GM12878 (cell line): ENCODE measurements at regions not wholly inside any gene's neighbourhood (a gene's known extent, or its start where the extent isn't known, plus 50 kb on each side); places are given as distances from the start of the nearest gene placed in this dataset.

Experiments used
- ATAC-seq: fragments of 200-7000 bp; cut with Tn5 transposase; 3 replicates; pipeline ENCODE4 v1.9.1; 2020; ENCODE audit warnings: mild to moderate bottlenecking, moderate library complexity
- BruUV-seq: library from RNA; stranded (reverse); fragments of 400-500 nt; replicated peaks from 2 replicates; lab custom pipeline; 2021; lab: Mats Ljungman, UMichigan
- CTCF ChIA-PET: fragments of 300-600 bp; sonication (Branson Sonifier 250); formaldehyde crosslinking; extraction: SDS; loops from one replicate; lab custom pipeline; 2021; ENCODE audit warnings: inconsistent platforms; lab: Yijun Ruan, JAX
- POLR2A ChIA-PET: fragments of 350-600 bp; formaldehyde crosslinking; extraction: SDS; loops from one replicate; lab custom pipeline; 2021; ENCODE audit warnings: inconsistent platforms; lab: Charles Lee
- RAD21 ChIA-PET: fragments of 300-600 bp; sonication (Branson Sonifier 250); formaldehyde crosslinking; loops from one replicate; lab custom pipeline; 2023; ENCODE audit warnings: antibody characterized with exemption; ENCODE audit not compliant: unreplicated experiment; lab: Charles Lee
- SMC1A ChIA-PET: fragments of 300-600 bp; sonication (Branson Sonifier 250); formaldehyde crosslinking; loops from one replicate; lab custom pipeline; 2023; ENCODE audit not compliant: unreplicated experiment, uncharacterized antibody; lab: Charles Lee
- DNase-seq: peaks from one replicate; pipeline ENCODE4 v3.0.0-alpha.2; 2011; ENCODE audit warnings: low read depth, low spot score
- FAIRE-seq: peaks from 3 replicates; lab custom pipeline; 2011; peaks lifted over from hg19 to GRCh38; lab: Jason Lieb, UNC
- H2AFZ ChIP-seq: 2 replicates; pipeline ENCODE4 v1.6.0; 2011; ENCODE audit warnings: low read depth, low read length, control low read depth; ENCODE audit not compliant: control insufficient read depth
- H3K27ac ChIP-seq: 2 replicates; pipeline ENCODE4 v1.5.1; 2011; ENCODE audit warnings: control low read depth; ENCODE audit not compliant: control insufficient read depth, insufficient read depth
- H3K27me3 ChIP-seq, 2 experiments: replicated peaks in 1 of 2; 2 replicates each; pipeline versions ENCODE4 v1.6.0 to v1.6.1; 2011; ENCODE audit warnings: low read length in 1 of 2; ENCODE audit not compliant: control insufficient read depth in 2 of 2, insufficient read depth in 2 of 2
- H3K36me3 ChIP-seq, 2 experiments: 2 replicates each; pipeline ENCODE4 v1.5.1; 2011; ENCODE audit warnings: low read length in 1 of 2; ENCODE audit not compliant: control insufficient read depth in 2 of 2, insufficient read depth in 2 of 2
- H3K4me1 ChIP-seq: 2 replicates; pipeline ENCODE4 v1.6.1; 2011; ENCODE audit warnings: mild to moderate bottlenecking, low read length, moderate library complexity, mixed read lengths; ENCODE audit not compliant: control insufficient read depth, insufficient read depth
- H3K4me2 ChIP-seq: 2 replicates; pipeline ENCODE4 v1.6.0; 2011; ENCODE audit warnings: control low read depth; ENCODE audit not compliant: control insufficient read depth, insufficient read depth
- H3K4me3 ChIP-seq: fragments of 200-600 bp; sonication (generic); 2 replicates; pipeline ENCODE4 v1.5.1; 2016
- H3K79me2 ChIP-seq: 2 replicates; pipeline ENCODE4 v1.6.0; 2011; ENCODE audit warnings: low read length; ENCODE audit not compliant: control insufficient read depth, insufficient read depth
- H3K9ac ChIP-seq: 2 replicates; pipeline ENCODE4 v1.8.0; 2011; ENCODE audit warnings: low read length, control low read depth, mixed read lengths; ENCODE audit not compliant: control insufficient read depth, insufficient read depth
- H3K9me3 ChIP-seq: replicated peaks from 3 replicates; pipeline ENCODE4 v1.5.1; 2011; ENCODE audit warnings: mild to moderate bottlenecking, low read length; ENCODE audit not compliant: control insufficient read depth, insufficient read depth
- H4K20me1 ChIP-seq: 2 replicates; pipeline ENCODE4 v1.6.0; 2011; ENCODE audit not compliant: control insufficient read depth, insufficient read depth
- E2F4 ChIP-seq: IDR thresholded peaks from 2 replicates; pipeline ENCODE4 v1.6.1; 2012; ENCODE audit warnings: low read depth, low read length, improper control_type of control experiment
- LARP7 ChIP-seq: fragments of 450-650 bp; IDR thresholded peaks from 2 replicates; pipeline ENCODE4 v1.6.1; 2017; ENCODE audit warnings: mild to moderate bottlenecking
- MLLT1 ChIP-seq: fragments of 450-650 bp; IDR thresholded peaks from 2 replicates; pipeline ENCODE4 v1.6.1; 2016; ENCODE audit warnings: mild to moderate bottlenecking
- NR2C2 ChIP-seq: IDR thresholded peaks from 2 replicates; pipeline ENCODE4 v1.6.1; 2011; ENCODE audit warnings: borderline replicate concordance, low read depth; ENCODE audit not compliant: control insufficient read depth, insufficient read length
- POU2F2 ChIP-seq: IDR thresholded peaks from 3 replicates; pipeline ENCODE4 v1.6.1; 2011; ENCODE audit warnings: low read depth, mild to moderate bottlenecking, low read length, borderline replicate concordance
- SREBF1 ChIP-seq: IDR thresholded peaks from 2 replicates; pipeline ENCODE4 v1.6.1; 2012; ENCODE audit warnings: mild to moderate bottlenecking, low read length
- STAT3 ChIP-seq: IDR thresholded peaks from 2 replicates; pipeline ENCODE4 v1.6.1; 2011; ENCODE audit warnings: low read depth, low read length, improper control_type of control experiment
- ZZZ3 ChIP-seq: IDR thresholded peaks from 2 replicates; pipeline ENCODE4 v1.6.1; 2011; ENCODE audit warnings: low read depth; ENCODE audit not compliant: control insufficient read depth, insufficient read length
- WGBS: methylation state at CpG from one replicate; pipeline ENCODE4 v1.1.6; 2016; ENCODE audit warnings: low lambda C conversion rate; ENCODE audit not compliant: insufficient replicate concordance, insufficient coverage; ENCODE audit errors: missing lambda C conversion rate; 5-methylcytosine and 5-hydroxymethylcytosine counted together
- in situ Hi-C: fragments of 300-500 bp; cut with MboI; formaldehyde crosslinking; loops from 9 replicates; pipeline ENCODE4 v1.14.3; 2018; ENCODE audit warnings: mixed read lengths
- intact Hi-C: fragments of 100-400 bp; cut with micrococcal nuclease; formaldehyde crosslinking; loops from one replicate; pipeline ENCODE4 v1.14.2; 2022; ENCODE audit not compliant: unreplicated experiment
- TF ChIP-seq, protein P1 (sequence below): IDR thresholded peaks from 2 replicates; pipeline ENCODE4 v1.6.1; 2012; ENCODE audit warnings: mild to moderate bottlenecking, low read depth, low read length

DNA sequence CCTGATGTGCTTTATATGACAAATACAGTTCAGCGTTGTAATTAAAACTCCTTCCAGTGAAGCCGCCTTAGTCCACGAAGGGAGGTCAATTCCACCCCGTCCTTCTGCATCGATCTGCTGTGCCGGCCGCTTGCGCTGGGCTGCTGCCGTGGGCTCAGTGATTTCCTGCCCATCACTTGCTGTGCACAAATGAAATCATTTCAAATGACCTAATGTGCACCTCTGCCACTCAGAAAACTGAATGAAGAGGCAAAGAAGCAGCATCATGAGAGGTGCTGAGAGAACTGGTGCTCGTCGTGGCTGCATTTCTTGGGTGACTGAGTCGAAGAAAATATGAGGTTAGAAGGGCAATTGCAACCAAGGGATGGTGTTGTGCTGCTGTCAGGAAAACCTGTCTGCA, 144.3 kb upstream of the SYT6 start (continued):
- TF ChIP-seq, protein P1, sequence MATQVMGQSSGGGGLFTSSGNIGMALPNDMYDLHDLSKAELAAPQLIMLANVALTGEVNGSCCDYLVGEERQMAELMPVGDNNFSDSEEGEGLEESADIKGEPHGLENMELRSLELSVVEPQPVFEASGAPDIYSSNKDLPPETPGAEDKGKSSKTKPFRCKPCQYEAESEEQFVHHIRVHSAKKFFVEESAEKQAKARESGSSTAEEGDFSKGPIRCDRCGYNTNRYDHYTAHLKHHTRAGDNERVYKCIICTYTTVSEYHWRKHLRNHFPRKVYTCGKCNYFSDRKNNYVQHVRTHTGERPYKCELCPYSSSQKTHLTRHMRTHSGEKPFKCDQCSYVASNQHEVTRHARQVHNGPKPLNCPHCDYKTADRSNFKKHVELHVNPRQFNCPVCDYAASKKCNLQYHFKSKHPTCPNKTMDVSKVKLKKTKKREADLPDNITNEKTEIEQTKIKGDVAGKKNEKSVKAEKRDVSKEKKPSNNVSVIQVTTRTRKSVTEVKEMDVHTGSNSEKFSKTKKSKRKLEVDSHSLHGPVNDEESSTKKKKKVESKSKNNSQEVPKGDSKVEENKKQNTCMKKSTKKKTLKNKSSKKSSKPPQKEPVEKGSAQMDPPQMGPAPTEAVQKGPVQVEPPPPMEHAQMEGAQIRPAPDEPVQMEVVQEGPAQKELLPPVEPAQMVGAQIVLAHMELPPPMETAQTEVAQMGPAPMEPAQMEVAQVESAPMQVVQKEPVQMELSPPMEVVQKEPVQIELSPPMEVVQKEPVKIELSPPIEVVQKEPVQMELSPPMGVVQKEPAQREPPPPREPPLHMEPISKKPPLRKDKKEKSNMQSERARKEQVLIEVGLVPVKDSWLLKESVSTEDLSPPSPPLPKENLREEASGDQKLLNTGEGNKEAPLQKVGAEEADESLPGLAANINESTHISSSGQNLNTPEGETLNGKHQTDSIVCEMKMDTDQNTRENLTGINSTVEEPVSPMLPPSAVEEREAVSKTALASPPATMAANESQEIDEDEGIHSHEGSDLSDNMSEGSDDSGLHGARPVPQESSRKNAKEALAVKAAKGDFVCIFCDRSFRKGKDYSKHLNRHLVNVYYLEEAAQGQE: no peak
- TF ChIP-seq SREBF1: no peak

DNA sequence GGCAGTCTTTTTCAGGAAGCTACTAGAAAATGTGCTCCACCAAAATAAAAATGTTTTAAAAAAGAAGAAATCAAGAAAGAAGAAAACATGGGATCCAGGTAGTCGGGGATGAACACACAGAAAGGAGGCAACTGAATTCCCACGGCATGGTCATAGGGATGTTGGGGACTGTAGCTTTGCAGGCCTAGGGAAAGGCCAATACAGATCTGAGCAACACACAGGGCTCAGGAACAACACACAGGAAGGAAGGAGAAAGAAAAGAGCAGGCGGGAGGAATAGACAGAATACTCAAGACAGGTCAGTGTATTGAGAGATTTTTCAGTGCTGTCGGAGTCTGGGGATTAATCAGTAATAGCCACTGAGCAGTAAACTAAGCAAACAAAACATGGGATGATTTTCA, 142.7 kb upstream of the SYT6 start:
- H3K4me2 ChIP-seq: no peak overlapping the region
- H3K9ac ChIP-seq: no peak overlapping the region
- no peaks in the 10 kb centered on the region for H3K4me1 ChIP-seq
- no peak overlapping the region for H3K27ac ChIP-seq
- BruUV-seq: no TSS peak
- in situ Hi-C loops (no loop called here), intact Hi-C loops (no loop called here)
- no peak overlapping the region for H3K4me3 ChIP-seq
- no peak overlapping the region for H2AFZ ChIP-seq
- H4K20me1 ChIP-seq: no peaks in the 10 kb centered on the region
- H3K36me3 ChIP-seq: no peaks in the 10 kb centered on the region
- DNase-seq: no peak
- ATAC-seq: no peak
- CTCF ChIA-PET: interaction anchor here (0.9 kb wide), 1 partner anchor 14 kb away, joined by 3 read pairs; no protein-coding TSS in a partner anchor
- WGBS: 29% methylated on average over 4 of the region's 4 CpGs
- no peaks in the 10 kb centered on the region for H3K9me3 ChIP-seq
- FAIRE-seq: no peak
- no peaks in the 10 kb centered on the region for H3K79me2 ChIP-seq
- SMC1A ChIA-PET: no interaction called here
- POLR2A ChIA-PET: no interaction called here
- RAD21 ChIA-PET: no interaction called here
- TF ChIP-seq E2F4 (no peak), LARP7 (no peak), SREBF1 (no peak), POU2F2 (no peak), STAT3 (no peak), NR2C2 (no peak), ZZZ3 (no peak), MLLT1 (no peak)
- 0 out of 4 replicates have a peak, but pooled peaks cover 0 to 1% of the 10 kb centered on the region in 2 experiments for H3K27me3 ChIP-seq
